NCI-H1417 (cell line): ENCODE measurements at regions not wholly inside any gene's neighbourhood (a gene's known extent, or its start where the extent isn't known, plus 50 kb on each side); places are given as distances from the start of the nearest gene placed in this dataset.

Experiments used
- DNase-seq, 3 experiments: peaks; one replicate each; lab custom pipeline; 2025; lab: John Stamatoyannopoulos, UW

GRCh38 chr13:88085036-88085435 lies 413.9 kb downstream of the SLITRK5 start:
- no peak for DNase-seq

GRCh38 chr13:88086577-88086976 lies 415.4 kb downstream of the SLITRK5 start:
- DNase-seq, result no peak

DNA sequence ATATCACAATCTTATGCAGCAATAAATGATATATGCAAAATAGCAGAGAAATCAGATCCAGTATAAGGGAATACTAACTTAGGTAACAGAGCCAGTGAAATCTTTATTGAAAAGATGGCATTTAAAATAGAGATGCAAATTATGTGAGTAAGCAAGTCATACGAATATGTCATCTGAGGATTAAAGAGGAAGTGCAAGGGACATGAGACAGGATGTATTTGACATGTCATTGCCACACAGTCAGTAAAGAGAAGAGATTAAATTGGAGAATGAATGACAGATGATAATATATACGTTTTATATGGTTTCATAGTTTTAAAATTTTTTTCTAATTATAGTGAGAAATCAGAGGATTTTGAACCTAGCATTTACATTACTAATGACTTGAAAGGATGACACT lies 426.4 kb downstream of the SLITRK5 start:
- no peak for DNase-seq

DNA sequence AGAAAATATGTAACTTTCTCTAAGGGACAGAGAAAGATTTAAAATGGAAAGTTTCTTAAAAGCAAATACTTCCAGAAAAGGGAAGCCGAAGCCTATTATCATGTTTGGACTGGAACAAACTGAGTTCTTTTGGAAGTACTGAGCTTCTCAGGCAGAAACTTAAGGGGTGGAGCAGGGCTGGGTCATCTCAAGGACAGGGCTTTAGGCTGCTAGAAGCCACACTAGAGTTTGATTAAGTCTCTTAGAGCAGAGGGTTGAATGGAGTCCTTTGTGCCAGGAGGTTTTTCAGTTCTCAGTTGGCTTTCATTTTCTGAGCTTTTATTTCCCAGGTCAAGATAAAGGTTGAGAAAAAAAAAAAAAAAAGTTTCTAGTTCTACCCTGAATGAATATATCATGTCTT lies 432.7 kb downstream of the SLITRK5 start:
- DNase-seq, result no peak

GRCh38 chr13:88104576-88104975 lies 433.4 kb downstream of the SLITRK5 start:
- no peak for DNase-seq

- no peak for DNase-seq
Observed at GRCh38 chr13:88107570-88107969, 436.4 kb downstream of the SLITRK5 start.

- no peak for DNase-seq
Observed at GRCh38 chr13:88112526-88112925, 441.4 kb downstream of the SLITRK5 start.

GRCh38 chr13:88115976-88116375 lies 444.8 kb downstream of the SLITRK5 start:
- no peak for DNase-seq

DNA sequence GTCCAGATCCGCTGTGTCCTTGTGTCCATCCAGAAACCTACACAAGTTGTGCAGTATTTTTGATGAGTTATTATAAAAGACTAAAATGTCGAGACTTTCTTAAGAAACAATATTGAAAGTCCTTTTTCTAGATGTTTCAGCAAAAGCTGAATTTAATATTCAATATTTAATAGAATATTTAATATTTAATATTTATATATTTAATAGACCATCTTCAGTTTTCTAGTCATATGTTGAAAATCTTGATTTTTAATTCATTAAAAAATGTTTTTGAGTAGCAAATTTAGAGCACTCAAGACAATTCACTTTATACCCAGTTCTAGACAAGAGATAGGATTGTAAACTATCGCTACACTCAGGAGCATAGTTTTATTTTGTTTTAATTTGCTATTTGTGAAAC lies 447.8 kb downstream of the SLITRK5 start:
- no peak for DNase-seq

DNA sequence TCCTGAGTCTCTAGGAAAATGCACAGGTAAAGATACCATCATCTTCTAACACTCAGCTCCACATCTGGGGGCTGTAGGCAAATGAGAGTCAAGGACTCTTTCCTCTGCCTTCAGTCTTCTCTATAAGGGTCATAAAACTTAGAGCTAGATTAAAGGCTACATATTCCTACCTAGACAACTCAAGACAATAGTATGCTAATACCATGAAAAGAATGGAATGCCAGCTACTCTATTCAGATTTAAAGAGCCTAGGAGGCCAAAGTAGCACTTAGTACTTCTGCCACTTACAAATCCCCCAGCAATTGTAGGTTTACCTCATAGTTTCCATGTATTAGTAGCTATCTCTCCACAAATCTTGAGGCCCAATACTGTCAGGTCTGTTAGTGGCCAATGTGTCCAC lies 453.0 kb downstream of the SLITRK5 start:
- DNase-seq, result no peak

DNA sequence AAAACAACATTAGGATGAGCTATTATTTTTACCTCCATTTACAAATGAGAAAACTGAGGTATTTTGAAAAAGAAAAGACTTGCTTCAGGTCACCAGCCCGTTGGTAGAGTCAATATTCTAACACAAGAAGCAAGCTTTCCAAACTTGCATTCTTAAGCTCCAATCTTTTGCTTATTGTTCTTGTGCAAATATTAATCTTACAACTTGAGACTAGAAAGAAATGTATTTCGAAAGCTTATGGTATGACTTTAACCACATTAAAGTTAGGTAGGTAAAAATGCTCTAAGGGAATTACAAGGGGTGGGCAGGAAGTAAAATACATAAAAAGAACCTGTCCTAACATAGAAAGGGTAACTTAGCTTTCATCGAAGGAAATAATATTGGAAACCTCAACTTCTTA lies 453.9 kb downstream of the SLITRK5 start:
- no peak for DNase-seq

DNA sequence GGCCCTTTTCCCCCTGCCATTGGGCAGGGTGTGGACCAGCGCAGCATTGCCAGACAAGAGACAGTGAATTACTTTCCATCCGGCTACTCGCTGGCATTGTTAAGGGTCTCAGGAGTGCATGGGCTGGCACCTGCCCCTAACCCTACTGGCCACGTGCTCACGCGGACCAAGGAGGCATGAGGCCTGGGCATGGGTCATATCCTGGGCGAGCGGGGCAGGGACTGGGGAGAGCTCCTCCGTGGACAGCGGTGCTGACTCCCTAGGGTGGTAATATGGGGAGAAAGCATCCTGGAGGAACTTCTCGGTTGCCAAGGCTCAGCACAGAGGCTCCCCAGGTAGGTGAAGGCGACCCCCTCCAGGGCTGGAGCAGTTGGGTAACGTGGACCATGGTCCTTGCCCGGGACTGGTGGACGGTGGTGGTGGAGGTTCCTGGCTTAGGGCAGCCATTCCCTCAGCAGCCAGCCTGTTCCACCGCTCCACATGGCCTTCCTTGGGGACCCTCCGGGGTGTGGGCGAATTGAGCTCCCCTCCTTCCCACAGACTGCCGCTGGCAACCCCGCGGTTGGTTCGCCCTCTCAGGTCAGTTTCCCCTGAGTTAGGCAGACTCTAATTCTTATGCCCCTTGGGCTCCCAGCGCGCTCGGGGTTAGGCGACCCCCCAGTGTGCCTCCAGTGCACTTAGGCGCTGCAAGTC lies 465.1 kb downstream of the SLITRK5 start:
- DNase-seq, result no peak

DNA sequence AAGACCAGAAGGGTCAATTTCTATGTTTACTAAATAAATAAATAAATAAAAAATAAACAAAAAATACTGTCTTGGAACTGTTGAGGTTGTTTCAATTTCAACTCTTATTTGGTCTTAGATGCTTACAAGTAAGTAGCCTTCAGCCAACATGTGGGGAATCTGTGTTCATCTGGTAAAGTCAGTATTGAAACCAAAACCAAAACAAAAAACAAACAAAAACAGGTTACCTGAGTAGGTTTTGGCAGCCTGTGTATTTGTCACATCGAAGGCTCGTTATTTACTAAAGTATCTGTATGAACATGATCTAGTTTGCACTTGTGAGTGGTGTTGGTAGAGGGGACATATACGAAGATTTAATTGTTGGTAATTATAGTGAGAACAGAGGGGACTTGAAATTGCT lies 471.5 kb downstream of the SLITRK5 start:
- DNase-seq, result peak in 1 of 3 experiments; percentile 31

DNA sequence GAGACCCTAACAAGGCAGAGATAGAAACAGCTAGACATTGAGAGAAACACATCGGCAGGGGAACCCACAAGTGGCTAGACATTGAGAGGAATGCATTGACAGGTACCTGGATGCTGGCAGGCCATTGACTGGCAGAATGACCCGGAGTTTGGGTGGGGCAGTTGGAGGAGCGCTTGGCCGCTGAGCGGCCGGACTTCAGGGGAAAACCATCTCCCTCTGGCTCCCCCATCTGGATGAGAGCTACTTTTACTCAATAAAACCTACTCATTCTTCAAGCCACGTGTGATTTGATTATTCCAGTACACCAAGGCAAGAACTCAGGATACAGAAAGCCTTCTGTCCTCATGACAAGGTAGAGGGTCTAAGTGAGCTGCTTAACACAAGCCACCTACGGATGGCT lies 473.4 kb downstream of the SLITRK5 start:
- no peak for DNase-seq

- DNase-seq, result no peak
Observed at GRCh38 chr13:88153353-88153752, 482.2 kb downstream of the SLITRK5 start.

DNA sequence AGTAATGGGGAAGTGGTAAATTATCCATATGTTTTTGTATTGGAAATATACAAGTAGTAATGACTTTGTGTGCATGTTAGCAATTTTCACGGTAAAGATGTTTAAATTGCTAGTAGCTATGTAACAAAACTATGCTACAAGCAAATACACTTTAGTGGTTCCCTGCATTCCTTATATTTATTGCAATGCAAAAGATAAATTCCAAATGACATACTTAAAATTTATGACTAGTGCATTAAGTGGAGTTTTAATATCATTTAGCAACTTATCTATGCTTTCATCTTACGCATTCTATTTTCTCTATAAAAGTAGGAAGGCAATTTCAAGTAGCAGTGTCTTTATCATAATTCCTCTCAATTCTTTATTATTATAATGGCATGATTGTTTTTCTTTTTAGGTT lies 482.8 kb downstream of the SLITRK5 start:
- DNase-seq, result no peak

DNA sequence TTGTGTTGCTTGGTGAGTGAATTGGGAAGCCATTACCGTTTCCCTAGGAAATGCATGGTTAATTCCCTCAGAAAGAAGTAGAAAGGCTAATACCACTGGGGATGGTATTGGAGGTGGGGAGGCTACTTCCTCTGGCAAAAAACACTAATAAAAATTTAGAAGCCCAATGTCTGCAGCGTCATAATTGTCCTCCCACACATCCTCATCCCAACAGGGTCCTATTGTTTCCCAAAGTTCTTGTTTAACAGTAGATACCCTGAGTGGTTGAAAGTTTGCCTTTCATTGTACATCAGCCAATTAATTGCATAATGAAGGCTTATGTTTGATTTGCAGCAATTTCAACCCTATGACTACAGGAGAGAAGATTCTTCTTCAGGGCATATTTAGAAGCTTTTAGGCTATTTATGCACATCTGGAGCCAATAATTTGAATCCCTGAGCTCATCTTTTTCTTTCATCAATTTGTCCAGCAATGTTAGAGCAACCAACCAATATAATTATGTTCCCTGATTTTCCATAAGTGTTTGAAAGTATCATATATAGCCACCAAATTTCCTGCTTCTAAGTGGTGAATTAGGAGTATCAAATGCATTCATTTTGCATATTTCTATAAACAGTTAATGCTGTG lies 491.0 kb downstream of the SLITRK5 start:
- DNase-seq, result peak in 1 of 3 experiments; percentile 38

DNA sequence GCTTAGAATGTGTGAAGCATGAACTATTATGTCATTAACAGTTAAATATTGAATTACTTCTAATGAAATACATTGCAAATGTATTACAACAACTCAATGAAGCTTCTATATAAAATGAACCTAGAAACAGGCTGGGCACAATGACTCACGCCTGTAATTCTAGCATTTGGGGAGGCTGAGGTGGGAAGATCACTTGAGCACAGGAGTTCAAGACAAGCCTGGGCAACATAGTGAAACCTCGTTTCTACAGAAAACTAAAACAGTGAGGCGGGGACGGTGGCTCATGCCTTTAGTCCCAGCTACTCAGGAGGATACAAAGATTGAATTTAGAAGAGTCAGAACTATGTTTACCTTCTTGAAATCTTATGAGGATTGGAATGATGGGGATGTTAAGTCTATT lies 505.1 kb downstream of the SLITRK5 start:
- no peak for DNase-seq

DNA sequence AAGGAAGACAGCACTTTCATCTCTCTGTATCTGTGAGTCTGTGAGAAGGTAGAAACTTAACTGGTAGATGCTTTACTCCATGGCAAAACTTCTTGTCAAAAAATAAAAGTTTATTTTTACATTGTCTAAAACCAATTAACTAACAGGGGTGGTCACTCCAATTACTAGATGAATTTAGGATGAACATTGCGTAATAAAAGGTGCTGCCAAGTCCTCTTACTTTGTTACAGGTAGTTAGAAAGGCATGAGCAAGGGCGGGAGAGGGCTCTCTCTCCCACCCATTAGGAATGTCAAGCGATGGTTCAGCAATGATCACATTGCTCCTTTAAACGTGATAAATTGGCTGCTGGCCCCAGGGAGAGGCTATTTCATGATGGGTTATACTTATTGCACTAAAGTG lies 512.3 kb downstream of the SLITRK5 start:
- DNase-seq, result no peak

DNA sequence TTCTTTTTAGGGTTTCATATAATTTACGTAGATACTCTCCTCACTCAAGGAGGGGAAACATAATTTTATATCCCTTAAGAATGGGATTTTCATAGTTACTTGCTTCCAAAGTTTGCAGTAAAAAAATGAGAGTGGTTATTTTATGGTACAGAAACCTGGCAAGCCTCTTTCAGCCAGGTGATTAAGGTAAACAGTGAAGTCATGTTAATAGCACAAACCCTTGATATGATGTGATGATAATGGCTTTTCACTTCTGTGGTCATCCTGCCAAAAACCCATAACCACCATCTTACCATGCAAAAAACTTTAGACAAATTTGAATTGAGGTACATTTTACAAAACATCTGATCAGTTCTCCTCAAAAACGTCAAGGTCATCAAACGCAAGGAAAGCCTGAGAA lies 517.8 kb downstream of the SLITRK5 start:
- DNase-seq, result no peak

DNA sequence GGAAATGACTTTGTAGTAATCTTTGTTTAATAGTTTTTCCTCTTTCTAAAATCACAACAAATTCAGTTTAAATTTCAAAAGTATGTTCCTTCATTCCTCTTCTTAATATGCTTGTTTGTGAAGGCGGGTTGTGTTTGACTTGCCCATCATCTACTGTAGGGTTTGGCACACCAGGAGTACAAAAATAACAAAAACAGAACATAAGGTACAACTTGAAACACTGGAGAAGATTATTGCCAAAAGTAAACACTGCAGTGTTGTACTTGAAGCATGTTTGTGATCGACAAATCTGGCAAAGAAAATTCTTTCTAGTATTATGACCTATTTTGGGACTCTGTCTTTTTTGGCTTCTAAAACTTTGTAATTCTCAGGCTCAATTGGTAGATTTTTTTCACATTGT lies 518.6 kb downstream of the SLITRK5 start:
- DNase-seq, result no peak

GRCh38 chr13:88196106-88196505 lies 524.9 kb downstream of the SLITRK5 start:
- no peak for DNase-seq

GRCh38 chr13:88217372-88217771 lies 546.2 kb downstream of the SLITRK5 start:
- no peak for DNase-seq

DNA sequence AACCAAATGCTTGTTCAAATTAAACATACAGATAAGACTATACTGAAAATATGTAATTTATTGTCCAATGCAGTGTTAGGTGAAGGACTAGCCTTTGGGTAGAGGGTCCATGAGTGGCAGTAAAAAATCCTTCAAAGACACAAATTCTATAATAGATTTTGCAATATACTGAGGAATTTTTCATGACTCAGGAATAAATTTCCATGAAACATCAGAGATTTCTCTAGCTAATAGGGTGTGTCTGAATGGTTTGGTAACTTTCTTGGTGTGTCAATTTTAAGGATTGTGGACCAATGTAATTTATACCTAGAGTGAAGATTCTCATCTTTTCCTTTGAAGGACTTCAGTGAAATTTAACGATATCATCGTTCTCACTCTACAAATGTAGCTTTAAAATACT lies 546.7 kb downstream of the SLITRK5 start:
- DNase-seq, result no peak
